Ishikawa (cell line): ENCODE measurements at regions not wholly inside any gene's neighbourhood (a gene's known extent, or its start where the extent isn't known, plus 50 kb on each side); places are given as distances from the start of the nearest gene placed in this dataset.

Source experiments
- CEBPB ChIP-seq: IDR thresholded peaks from 2 replicates; pipeline ENCODE4 v1.6.1; 2012
- CREB1 ChIP-seq: IDR thresholded peaks from 2 replicates; pipeline ENCODE4 v1.6.1; 2012; ENCODE audit warnings: low read depth
- EGR1 ChIP-seq: IDR thresholded peaks from 2 replicates; pipeline ENCODE4 v1.6.1; 2012
- EP300 ChIP-seq: IDR thresholded peaks from 2 replicates; pipeline ENCODE4 v1.6.1; 2012; ENCODE audit warnings: borderline replicate concordance
- FOXM1 ChIP-seq: IDR thresholded peaks from 2 replicates; pipeline ENCODE4 v1.6.1; 2012; ENCODE audit warnings: low read depth, borderline replicate concordance
- MAX ChIP-seq: IDR thresholded peaks from 2 replicates; pipeline ENCODE4 v1.6.1; 2012
- NFIC ChIP-seq: IDR thresholded peaks from 2 replicates; pipeline ENCODE4 v1.6.1; 2012
- RAD21 ChIP-seq: IDR thresholded peaks from 2 replicates; pipeline ENCODE4 v1.6.1; 2012; ENCODE audit warnings: low read depth
- REST ChIP-seq: IDR thresholded peaks from 2 replicates; pipeline ENCODE4 v1.6.1; 2012; ENCODE audit warnings: low read depth, mild to moderate bottlenecking
- TAF1 ChIP-seq: IDR thresholded peaks from 2 replicates; pipeline ENCODE4 v1.6.1; 2012; ENCODE audit warnings: low read depth, mild to moderate bottlenecking
- TCF12 ChIP-seq: IDR thresholded peaks from 2 replicates; pipeline ENCODE4 v1.6.1; 2012; ENCODE audit warnings: low read depth
- TEAD4 ChIP-seq: IDR thresholded peaks from 2 replicates; pipeline ENCODE4 v1.6.1; 2012
- USF1 ChIP-seq: IDR thresholded peaks from 2 replicates; pipeline ENCODE4 v1.6.1; 2012
- YY1 ChIP-seq: IDR thresholded peaks from 2 replicates; pipeline ENCODE4 v1.6.1; 2012; ENCODE audit warnings: low read depth
- ZBTB7A ChIP-seq: IDR thresholded peaks from 2 replicates; pipeline ENCODE4 v1.6.1; 2012; ENCODE audit warnings: low read depth

GRCh38 chr10:42951486-42952251 lies 125.2 kb upstream of the RET start:
- no peak for TF ChIP-seq USF1
- TF ChIP-seq NFIC, result peak; percentile 20; the same call in 1 of the 2 replicates
- TF ChIP-seq MAX, result 0 out of 2 replicates have a peak, but pooled peaks have one; percentile 11
- TF ChIP-seq TAF1, result no peak
- no peak for TF ChIP-seq EP300
- no peak for TF ChIP-seq CREB1
- TF ChIP-seq EGR1, result no peak
- no peak for TF ChIP-seq REST
- no peak for TF ChIP-seq RAD21
- no peak for TF ChIP-seq CEBPB
- no peak for TF ChIP-seq FOXM1
- TF ChIP-seq TCF12, result no peak
- no peak for TF ChIP-seq ZBTB7A

- TF ChIP-seq MAX (no peak; the same call in 1 of the 2 replicates), NFIC (no peak), RAD21 (no peak), TAF1 (no peak), EGR1 (no peak), CREB1 (no peak)
Measured at GRCh38 chr10:42952349-42952748, 124.5 kb upstream of the RET start.

GRCh38 chr10:42952931-42953683 lies 123.8 kb upstream of the RET start:
- no peak for TF ChIP-seq YY1
- TF ChIP-seq NFIC, result no peak
- TF ChIP-seq ZBTB7A, result no peak
- TF ChIP-seq MAX, result no peak
- no peak for TF ChIP-seq TEAD4

- TF ChIP-seq CREB1 (no peak), EP300 (no peak), TEAD4 (no peak), EGR1 (no peak), YY1 (no peak), REST (no peak)
Measured at GRCh38 chr10:42953684-42954674, 122.9 kb upstream of the RET start.

GRCh38 chr10:42954766-42955492 lies 121.9 kb upstream of the RET start:
- TF ChIP-seq MAX (no peak), TAF1 (no peak), TEAD4 (no peak), FOXM1 (no peak), ZBTB7A (no peak), TCF12 (no peak), NFIC (no peak), USF1 (no peak), RAD21 (no peak), REST (no peak), EGR1 (no peak), YY1 (no peak), EP300 (no peak), CEBPB (no peak), CREB1 (no peak)
